ENCODE measurements at regions not wholly inside any gene's neighbourhood (a gene's known extent, or its start where the extent isn't known, plus 50 kb on each side); places are given as distances from the start of the nearest gene placed in this dataset.

- CTCF ChIA-PET = no interaction called here
- H3K27ac ChIP-seq = no peak overlapping the region
- POLR2A ChIA-PET = no interaction called here
- DNase-seq (ENCODE audit: low read depth in 1 of 2, low spot score in 1 of 2) (no peak), FAIRE-seq (no peak), ATAC-seq (no peak)
- H3K9me3 ChIP-seq = no peaks in the 10 kb centered on the region
- TF ChIP-seq RAD21 (conservative IDR thresholded peaks at IDR 0.05 in 1 of 2, IDR thresholded peaks at IDR 0.05 in 1 of 2) (no peak), ESRRA (IDR thresholded peaks at IDR 0.05; ENCODE audit: borderline replicate concordance, low read length) (no peak), POLR2AphosphoS2 (conservative IDR thresholded peaks at IDR 0.05; ENCODE audit: low read length) (no peak), SREBF2 (IDR thresholded peaks at IDR 0.05) (no peak), SMC3 (IDR thresholded peaks at IDR 0.05) (no peak), GATA3 (IDR thresholded peaks at IDR 0.05; ENCODE audit: borderline replicate concordance) (no peak), HOXB13 (CRISPR knock-in tag; IDR thresholded peaks at IDR 0.05; ENCODE audit: low read depth) (no peak), KDM1A (IDR thresholded peaks at IDR 0.05; ENCODE audit: low read depth) (no peak)
- H3K4me3 ChIP-seq = no peak overlapping the region
- H3K4me2 ChIP-seq = no peak overlapping the region
- 0% methylated on average over 1 of the region's 1 CpG for WGBS (ENCODE audit: missing lambda C conversion rate)
- no peaks in the 10 kb centered on the region for H3K4me1 ChIP-seq
Measured at GRCh38 chr4:120232050-120232449, 165.4 kb upstream of the MAD2L1 start.

GRCh38 chr4:120228086-120228485 is 161.4 kb upstream of the MAD2L1 start:
- CTCF ChIA-PET = no interaction called here
- TF ChIP-seq HOXB5 (CRISPR knock-in tag; IDR thresholded peaks at IDR 0.05) (no peak), RCOR1 (IDR thresholded peaks at IDR 0.05; ENCODE audit: low read depth, low read length) (no peak), NFE2L2 (conservative IDR thresholded peaks at IDR 0.05; ENCODE audit: low read length) (no peak), CTCF (IDR thresholded peaks at IDR 0.05) (no peak), HDAC2 (IDR thresholded peaks at IDR 0.05) (no peak), REST (IDR thresholded peaks at IDR 0.05) (no peak), ZSCAN20 (CRISPR knock-in tag; IDR thresholded peaks at IDR 0.05) (no peak), FOXS1 (CRISPR knock-in tag; IDR thresholded peaks at IDR 0.05) (no peak), BHLHE40 (IDR thresholded peaks at IDR 0.05; ENCODE audit: low read depth, low read length) (no peak), CEBPB (IDR thresholded peaks at IDR 0.05) (no peak), RFX5 (IDR thresholded peaks at IDR 0.05) (no peak), FOSL2 (IDR thresholded peaks at IDR 0.05) (no peak), FOSL2 (CRISPR knock-in tag; IDR thresholded peaks at IDR 0.05) (no peak)
- 0% methylated on average over 1 of the region's 1 CpG for WGBS (ENCODE audit: missing lambda C conversion rate)
- no peaks in the 10 kb centered on the region for H3K9me3 ChIP-seq
- ATAC-seq (no peak), DNase-seq (ENCODE audit: low read depth in 1 of 2, low spot score in 1 of 2) (no peak), FAIRE-seq (no peak)
- H3K4me2 ChIP-seq = no peak overlapping the region
- POLR2A ChIA-PET = no interaction called here
- no peaks in the 10 kb centered on the region for H3K4me1 ChIP-seq
- no peak overlapping the region for H3K4me3 ChIP-seq
- no peak overlapping the region for H3K27ac ChIP-seq

- H3K4me2 ChIP-seq = no peak overlapping the region
- FAIRE-seq = no peak
- ATAC-seq = no peak
- 19% methylated on average over 1 of the region's 1 CpG for WGBS (ENCODE audit: missing lambda C conversion rate)
- H3K4me1 ChIP-seq = no peaks in the 10 kb centered on the region
- ChIA-PET POLR2A (no interaction called here), CTCF (no interaction called here)
- no peaks in the 10 kb centered on the region for H3K9me3 ChIP-seq
- no peak overlapping the region for H3K27ac ChIP-seq
- no peak overlapping the region for H3K4me3 ChIP-seq
- DNase-seq (ENCODE audit: low read depth in 1 of 2, low spot score in 1 of 2) = no peak
- TF ChIP-seq EHMT2 (IDR thresholded peaks at IDR 0.05; ENCODE audit: low read depth) (no peak), MAX (IDR thresholded peaks at IDR 0.05) (no peak), RFX5 (IDR thresholded peaks at IDR 0.05) (no peak), POLR2A (IDR thresholded peaks at IDR 0.05; ENCODE audit: low read length) (no peak), ELK1 (IDR thresholded peaks at IDR 0.05; ENCODE audit: low read depth, low read length) (no peak), HOXA7 (CRISPR knock-in tag; IDR thresholded peaks at IDR 0.05) (no peak), EHF (CRISPR knock-in tag; IDR thresholded peaks at IDR 0.05) (no peak), RARB (CRISPR knock-in tag; IDR thresholded peaks at IDR 0.05) (no peak), BHLHE40 (IDR thresholded peaks at IDR 0.05; ENCODE audit: low read depth, low read length) (no peak), CBX8 (IDR thresholded peaks at IDR 0.05) (no peak), RAD21 (conservative IDR thresholded peaks at IDR 0.05 in 1 of 2, IDR thresholded peaks at IDR 0.05 in 1 of 2) (no peak), HOXB13 (CRISPR knock-in tag; IDR thresholded peaks at IDR 0.05; ENCODE audit: low read depth) (no peak), JUNB (IDR thresholded peaks at IDR 0.05) (no peak), NFE2L2 (conservative IDR thresholded peaks at IDR 0.05; ENCODE audit: low read length) (no peak), E2F6 (IDR thresholded peaks at IDR 0.05; ENCODE audit: borderline replicate concordance, low read depth) (no peak), CHD2 (IDR thresholded peaks at IDR 0.05; ENCODE audit: low read length, partially characterized antibody) (no peak)
Measured at GRCh38 chr4:120227554-120227953, 160.9 kb upstream of the MAD2L1 start.

All from A549 (cell line).